ENCODE measurements at regions not wholly inside any gene's neighbourhood (a gene's known extent, or its start where the extent isn't known, plus 50 kb on each side); places are given as distances from the start of the nearest gene placed in this dataset.
"Not testable (repeated sequence)": the region's sequence is repeated elsewhere in the genome, so short reads cannot be mapped to it uniquely, and the experiment has no call there.

GRCh38 chr2:195367809-195368208, 289.2 kb upstream of the SLC39A10 start:
- no peak overlapping the region for H3K4me3 ChIP-seq (ENCODE audit: low read depth, low read length)

DNA sequence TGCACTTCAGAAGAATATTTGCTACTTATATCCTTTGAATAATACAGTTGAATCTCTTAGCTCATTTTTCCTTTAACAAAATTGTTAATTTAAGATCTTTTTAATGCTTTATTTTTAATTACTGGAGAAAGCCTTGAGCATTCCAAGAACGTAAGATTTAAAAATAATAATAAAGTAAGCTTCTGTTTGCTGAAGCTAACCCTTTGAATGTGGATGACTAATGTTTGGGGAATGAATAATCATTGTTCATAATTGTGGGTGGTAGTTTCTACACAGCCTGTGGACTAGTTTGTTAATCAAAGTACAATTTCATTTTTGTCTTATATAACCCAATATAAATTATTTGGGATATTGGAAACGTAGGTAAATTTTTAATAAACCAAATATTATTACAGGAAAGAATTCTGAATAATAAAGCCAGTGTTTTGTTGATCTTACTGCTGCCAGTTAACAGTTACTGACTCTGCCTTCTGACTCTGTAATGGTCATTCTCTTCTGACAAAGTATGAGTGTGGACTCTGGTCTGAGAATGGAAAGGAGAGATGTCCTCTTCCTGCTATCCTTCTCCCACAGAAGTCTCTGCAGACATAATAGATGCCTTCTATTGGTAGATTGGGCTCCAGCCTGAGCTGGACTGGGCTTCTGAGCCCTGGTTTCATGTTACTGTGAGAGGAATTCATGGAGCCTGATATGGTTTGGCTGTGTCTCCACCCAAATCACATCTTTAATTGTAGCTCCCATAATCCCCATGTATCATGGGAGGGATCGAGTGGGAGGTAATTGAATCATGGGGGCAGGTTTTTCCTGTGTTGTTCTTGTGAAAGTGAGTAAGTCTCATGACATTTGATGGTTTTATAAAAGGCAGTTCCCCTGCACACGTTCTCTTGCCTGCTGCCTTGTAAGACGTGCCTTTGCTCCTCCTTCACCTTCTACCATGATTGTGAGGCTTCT, 292.7 kb upstream of the SLC39A10 start:
- H3K4me3 ChIP-seq (ENCODE audit: low read depth, low read length) = no peak overlapping the region

- no peak overlapping the region for H3K4me3 ChIP-seq (ENCODE audit: low read depth, low read length)
Observed at GRCh38 chr2:195363496-195363895, 293.5 kb upstream of the SLC39A10 start.

GRCh38 chr2:195360242-195360641, 296.8 kb upstream of the SLC39A10 start:
- H3K4me3 ChIP-seq (ENCODE audit: low read depth, low read length) = no peak overlapping the region

- H3K4me3 ChIP-seq (ENCODE audit: low read depth, low read length) = no peak overlapping the region
Observed at GRCh38 chr2:195359043-195359735, 297.8 kb upstream of the SLC39A10 start.

GRCh38 chr2:195356920-195357440, 300.0 kb upstream of the SLC39A10 start:
- no peak overlapping the region for H3K4me3 ChIP-seq (ENCODE audit: low read depth, low read length)

- H3K4me3 ChIP-seq (ENCODE audit: low read depth, low read length) = no peak overlapping the region
Observed at GRCh38 chr2:195356026-195356425, 301.0 kb upstream of the SLC39A10 start.

DNA sequence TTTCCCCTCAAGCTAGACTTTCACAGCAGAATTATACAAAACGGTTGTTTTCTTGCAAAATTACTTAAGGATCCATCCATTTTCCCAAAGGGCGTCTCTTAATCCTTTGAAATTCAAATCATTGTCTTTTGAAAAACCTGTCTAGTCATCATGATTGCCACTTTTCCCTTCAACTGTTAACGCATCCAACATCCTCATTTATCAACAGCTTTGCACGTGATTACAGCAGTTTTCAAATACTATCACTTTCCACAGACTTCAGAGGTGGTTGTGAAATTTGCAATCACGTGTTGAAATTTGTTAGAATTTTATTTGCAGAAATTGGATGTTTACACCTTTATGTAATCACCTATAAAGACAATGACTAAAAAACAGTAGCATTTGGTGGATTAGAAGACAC, 304.4 kb upstream of the SLC39A10 start:
- no peak overlapping the region for H3K4me3 ChIP-seq (ENCODE audit: low read depth, low read length)

- H3K4me3 ChIP-seq (ENCODE audit: low read depth, low read length) = no peak overlapping the region
Observed at GRCh38 chr2:195343942-195344530, 313.0 kb upstream of the SLC39A10 start.

DNA sequence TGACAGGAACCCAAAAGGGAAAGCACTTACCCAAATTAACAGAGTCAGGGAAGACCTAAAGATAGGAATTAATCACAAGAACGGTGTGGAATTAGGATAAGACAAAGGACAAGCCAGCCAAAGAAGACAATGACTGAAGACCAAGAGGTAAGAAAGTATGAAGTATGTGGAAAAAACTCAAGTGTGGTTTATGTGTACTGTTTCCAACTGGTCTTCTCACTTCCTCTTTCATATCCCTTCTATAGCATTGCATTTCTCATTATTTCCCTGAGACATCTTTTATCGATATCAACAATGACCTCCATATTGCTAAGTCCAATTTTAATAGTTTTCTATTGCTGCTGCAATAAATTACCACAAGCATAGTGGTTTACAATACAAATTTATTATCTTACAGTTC, 313.5 kb upstream of the SLC39A10 start:
- no peak overlapping the region for H3K4me3 ChIP-seq (ENCODE audit: low read depth, low read length)

- no peak overlapping the region for H3K4me3 ChIP-seq (ENCODE audit: low read depth, low read length)
Observed at GRCh38 chr2:195342061-195342460, 315.0 kb upstream of the SLC39A10 start.

GRCh38 chr2:195338856-195339255, 318.2 kb upstream of the SLC39A10 start:
- H3K4me3 ChIP-seq (ENCODE audit: low read depth, low read length) = no peak overlapping the region

DNA sequence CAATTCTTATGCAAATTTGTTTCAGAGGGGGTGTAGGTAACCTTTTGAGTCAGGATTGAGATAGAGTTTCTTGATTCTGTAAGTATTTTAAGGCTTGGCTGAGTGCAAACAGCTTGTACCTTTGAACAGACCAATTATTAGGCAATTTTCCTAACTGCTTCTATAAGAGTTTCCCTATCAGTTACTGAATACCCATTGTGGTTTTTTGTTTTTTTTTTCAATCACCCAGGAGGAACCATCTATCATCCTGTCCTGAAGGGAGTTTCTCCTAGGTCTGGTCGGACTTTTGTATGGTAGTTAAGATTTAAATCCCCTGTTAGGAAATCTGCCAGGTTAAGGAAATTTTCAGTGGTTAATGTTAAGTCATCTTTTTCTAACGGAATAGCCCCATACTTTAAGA, 319.4 kb upstream of the SLC39A10 start:
- H3K4me3 ChIP-seq (ENCODE audit: low read depth, low read length) = no peak overlapping the region

DNA sequence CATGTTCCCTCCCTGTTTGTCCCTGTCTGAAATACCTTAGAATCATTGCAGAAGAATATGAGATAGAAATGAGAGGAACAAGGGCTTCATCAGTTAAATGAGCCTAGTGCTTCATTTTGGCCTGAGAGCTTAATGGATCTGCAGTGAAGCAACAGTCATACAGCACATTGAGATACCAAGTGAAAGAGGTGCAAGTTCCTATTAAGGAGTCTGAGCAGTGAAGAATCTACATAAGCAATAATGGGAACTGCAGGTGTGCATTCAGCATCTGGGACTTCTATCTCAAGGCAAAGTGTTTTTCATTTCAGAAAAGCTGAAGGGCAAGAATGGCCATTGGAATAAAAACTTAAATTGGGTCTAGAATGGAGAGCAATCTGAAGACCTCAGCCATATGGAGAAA, 323.2 kb upstream of the SLC39A10 start:
- no peak overlapping the region for H3K4me3 ChIP-seq (ENCODE audit: low read depth, low read length)

GRCh38 chr2:195331966-195332365, 325.1 kb upstream of the SLC39A10 start:
- H3K4me3 ChIP-seq (ENCODE audit: low read depth, low read length) = no peak overlapping the region

DNA sequence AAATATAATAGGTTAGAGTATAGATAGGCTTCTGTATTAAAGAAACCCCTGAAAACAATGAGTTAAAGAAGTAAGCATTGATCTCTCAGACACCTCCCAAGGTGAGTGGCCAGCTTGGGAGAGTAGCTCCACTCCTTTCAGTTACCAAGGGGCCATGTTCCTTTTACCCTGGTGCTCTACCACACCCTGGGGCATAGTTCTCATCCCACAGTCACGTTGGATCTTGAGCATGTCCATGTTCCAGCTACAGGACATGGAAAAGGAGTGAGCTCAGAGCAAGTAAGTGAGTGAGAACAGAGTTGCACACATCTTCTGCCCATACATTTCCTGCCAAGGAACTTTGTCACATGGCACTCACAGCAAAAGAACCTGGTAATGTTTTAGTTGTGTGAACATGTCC, 325.9 kb upstream of the SLC39A10 start:
- no peak overlapping the region for H3K4me3 ChIP-seq (ENCODE audit: low read depth, low read length)

GRCh38 chr2:195330513-195330956, 326.5 kb upstream of the SLC39A10 start:
- H3K4me3 ChIP-seq (ENCODE audit: low read depth, low read length) = no peak overlapping the region

- H3K4me3 ChIP-seq (ENCODE audit: low read depth, low read length) = not testable (repeated sequence)
Observed at GRCh38 chr2:195329784-195330183, 327.2 kb upstream of the SLC39A10 start.

GRCh38 chr2:195326537-195326936, 330.5 kb upstream of the SLC39A10 start:
- no peak overlapping the region for H3K4me3 ChIP-seq (ENCODE audit: low read depth, low read length)

DNA sequence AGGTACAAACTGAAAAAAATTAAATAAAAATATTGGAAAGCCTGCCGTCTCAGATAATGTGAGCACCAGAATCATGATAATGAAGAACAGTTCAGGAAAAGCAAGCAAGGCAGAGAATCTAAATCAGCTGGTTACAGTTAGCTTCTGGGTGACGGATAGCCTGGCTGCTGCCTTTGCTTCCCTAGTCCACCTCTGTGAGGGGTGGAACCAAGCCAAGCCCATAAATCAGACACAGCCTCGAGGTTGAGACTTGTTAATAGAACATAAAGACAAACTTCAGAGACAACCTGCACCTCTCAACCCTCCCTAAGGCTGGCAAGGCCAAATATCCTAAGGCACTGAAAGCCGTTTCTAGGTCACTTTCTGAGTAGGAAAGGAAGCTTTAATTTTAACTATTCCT, 334.7 kb upstream of the SLC39A10 start:
- H3K4me3 ChIP-seq (ENCODE audit: low read depth, low read length) = no peak overlapping the region

- H3K4me3 ChIP-seq (ENCODE audit: low read depth, low read length) = no peak overlapping the region
Observed at GRCh38 chr2:195320413-195320973, 336.5 kb upstream of the SLC39A10 start.
